HL-60 (cell line): ENCODE measurements at regions not wholly inside any gene's neighbourhood (a gene's known extent, or its start where the extent isn't known, plus 50 kb on each side); places are given as distances from the start of the nearest gene placed in this dataset.

Experiments
- GABPA ChIP-seq: IDR thresholded peaks from 2 replicates; pipeline ENCODE4 v1.6.1; 2012; ENCODE audit warnings: low read depth
- POLR2AphosphoS5 ChIP-seq: IDR thresholded peaks from 2 replicates; pipeline ENCODE4 v1.6.1; 2012; ENCODE audit warnings: low read depth
- REST ChIP-seq: IDR thresholded peaks from 2 replicates; pipeline ENCODE4 v1.6.1; 2012; ENCODE audit warnings: low read depth; ENCODE audit not compliant: insufficient replicate concordance
- SPI1 ChIP-seq: IDR thresholded peaks from 2 replicates; pipeline ENCODE4 v1.6.1; 2012; ENCODE audit warnings: low read depth, mild to moderate bottlenecking, borderline replicate concordance
- TF ChIP-seq, protein P1 (sequence below): IDR thresholded peaks from one replicate; pipeline ENCODE4 v1.5.1; 2011; ENCODE audit warnings: low read length, control low read depth, inconsistent platforms; ENCODE audit not compliant: insufficient read depth

DNA sequence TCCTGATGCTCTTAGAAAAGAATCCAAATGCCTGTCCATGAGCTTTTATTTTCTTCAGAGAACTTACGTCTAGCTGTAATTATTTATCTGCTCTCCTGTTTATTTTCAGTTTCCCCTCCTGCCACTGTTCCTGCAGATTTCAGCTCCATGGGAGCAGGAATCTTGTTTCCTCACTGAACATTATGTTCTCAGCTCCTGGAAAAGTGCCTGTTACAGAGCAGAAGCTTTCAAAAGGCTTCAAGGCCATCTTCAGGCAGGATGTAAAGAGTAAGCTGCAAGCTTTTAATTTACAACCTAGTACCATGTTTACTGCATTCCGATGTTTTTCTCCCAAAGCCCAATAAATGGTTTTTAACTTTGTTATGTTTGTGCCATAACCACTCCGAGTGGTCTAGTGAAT, 98.4 kb upstream of the BTG1 start:
- TF ChIP-seq, protein P1, sequence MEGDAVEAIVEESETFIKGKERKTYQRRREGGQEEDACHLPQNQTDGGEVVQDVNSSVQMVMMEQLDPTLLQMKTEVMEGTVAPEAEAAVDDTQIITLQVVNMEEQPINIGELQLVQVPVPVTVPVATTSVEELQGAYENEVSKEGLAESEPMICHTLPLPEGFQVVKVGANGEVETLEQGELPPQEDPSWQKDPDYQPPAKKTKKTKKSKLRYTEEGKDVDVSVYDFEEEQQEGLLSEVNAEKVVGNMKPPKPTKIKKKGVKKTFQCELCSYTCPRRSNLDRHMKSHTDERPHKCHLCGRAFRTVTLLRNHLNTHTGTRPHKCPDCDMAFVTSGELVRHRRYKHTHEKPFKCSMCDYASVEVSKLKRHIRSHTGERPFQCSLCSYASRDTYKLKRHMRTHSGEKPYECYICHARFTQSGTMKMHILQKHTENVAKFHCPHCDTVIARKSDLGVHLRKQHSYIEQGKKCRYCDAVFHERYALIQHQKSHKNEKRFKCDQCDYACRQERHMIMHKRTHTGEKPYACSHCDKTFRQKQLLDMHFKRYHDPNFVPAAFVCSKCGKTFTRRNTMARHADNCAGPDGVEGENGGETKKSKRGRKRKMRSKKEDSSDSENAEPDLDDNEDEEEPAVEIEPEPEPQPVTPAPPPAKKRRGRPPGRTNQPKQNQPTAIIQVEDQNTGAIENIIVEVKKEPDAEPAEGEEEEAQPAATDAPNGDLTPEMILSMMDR: no peak
- TF ChIP-seq GABPA (no peak), REST (no peak), POLR2AphosphoS5 (no peak), SPI1 (no peak)
